ENCODE measurements at regions not wholly inside any gene's neighbourhood (a gene's known extent, or its start where the extent isn't known, plus 50 kb on each side); places are given as distances from the start of the nearest gene placed in this dataset.

DNA sequence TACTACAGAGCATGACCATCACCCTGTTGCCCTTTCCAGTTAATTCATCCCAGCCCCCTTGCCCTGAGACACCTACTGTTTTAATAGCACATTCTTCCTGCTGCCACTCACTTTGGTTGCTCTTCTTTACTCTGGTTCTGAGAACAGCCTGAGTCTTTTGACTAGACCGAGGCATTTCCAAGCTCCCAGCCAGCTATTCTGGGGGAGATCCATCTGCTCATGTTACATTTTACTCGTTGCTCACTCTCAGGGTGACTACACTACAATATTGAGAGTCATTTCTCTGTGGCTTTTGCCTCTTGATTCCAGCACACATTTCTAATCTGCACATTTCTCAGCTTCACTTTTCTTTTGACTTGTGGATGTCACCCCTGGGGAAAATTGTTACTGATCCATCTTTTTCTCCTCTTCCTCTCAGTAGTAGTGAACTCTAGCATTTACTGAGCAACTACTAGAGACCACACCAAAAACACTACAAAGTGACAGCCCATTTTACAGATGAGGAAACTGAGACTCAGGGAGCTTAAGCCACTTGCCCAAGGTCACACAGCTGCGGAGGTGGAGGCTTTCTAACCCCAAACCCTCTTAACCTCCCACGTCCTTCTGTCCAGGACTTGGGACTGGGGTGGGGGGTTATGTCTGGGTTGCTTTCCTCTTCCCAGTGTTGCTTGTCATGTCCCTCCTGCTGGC is 117.8 kb downstream of the C11orf91 start:
- no peak overlapping the region for H3K18ac ChIP-seq (ENCODE audit: low read length)
- no peak overlapping the region for H3K23ac ChIP-seq (ENCODE audit: low read length)
- no peak overlapping the region for H4K8ac ChIP-seq (ENCODE audit: low read depth, low read length)
- no peaks in the 10 kb centered on the region for H3K4me1 ChIP-seq (ENCODE audit: control insufficient read depth, low read depth, low read length)
- no CpG with 5 or more reads among the region's 4 CpGs for WGBS (ENCODE audit: extremely low coverage, insufficient coverage, low lambda C conversion rate)
- H3K27ac ChIP-seq (ENCODE audit: low read depth, low read length), result no peak overlapping the region
- H3K36me3 ChIP-seq (ENCODE audit: control insufficient read depth, insufficient read depth, low read length), result no peaks in the 10 kb centered on the region
- no peak overlapping the region for H2AK5ac ChIP-seq (ENCODE audit: low read length)
- no peak overlapping the region for H4K5ac ChIP-seq (ENCODE audit: low read length)
- no peaks in the 10 kb centered on the region for H3K79me2 ChIP-seq (ENCODE audit: control insufficient read depth, insufficient read depth, low read length)
- no peak overlapping the region for H2BK5ac ChIP-seq (ENCODE audit: low read length)
- no peak for DNase-seq
- H3K27me3 ChIP-seq (ENCODE audit: insufficient read depth, low read length, poor library complexity), result no peaks in the 10 kb centered on the region
- no peak overlapping the region for H2BK120ac ChIP-seq (ENCODE audit: low read depth, low read length)
- no peak overlapping the region for H3K56ac ChIP-seq (ENCODE audit: low read length)
- H2BK15ac ChIP-seq (replicated peaks; ENCODE audit: low read depth), result no peak overlapping the region
- no peak overlapping the region for H3K9ac ChIP-seq (ENCODE audit: low read length)
- no peak overlapping the region for H3K4me2 ChIP-seq (ENCODE audit: low read length)
- H3K4me3 ChIP-seq (ENCODE audit: low read length), result no peak overlapping the region
- H3K4ac ChIP-seq (ENCODE audit: low read depth, low read length), result no peak overlapping the region
- no peaks in the 10 kb centered on the region for H3K79me1 ChIP-seq (ENCODE audit: low read length)

- Histone ChIP-seq H3K9ac (ENCODE audit: low read length) (no peak overlapping the region), H3K18ac (ENCODE audit: low read length) (no peak overlapping the region)
Measured at GRCh38 chr11:33579101-33579500, 121.5 kb downstream of the C11orf91 start.

GRCh38 chr11:33577204-33577603 is 123.4 kb downstream of the C11orf91 start:
- H2BK5ac ChIP-seq (ENCODE audit: low read length), result no peak overlapping the region
- no peak overlapping the region for H3K4me2 ChIP-seq (ENCODE audit: low read length)
- no peak overlapping the region for H3K27ac ChIP-seq (ENCODE audit: low read depth, low read length)
- no peak overlapping the region for H3K9ac ChIP-seq (ENCODE audit: low read length)
- H3K4me1 ChIP-seq (ENCODE audit: control insufficient read depth, low read depth, low read length), result no peaks in the 10 kb centered on the region
- H2AK5ac ChIP-seq (ENCODE audit: low read length), result no peak overlapping the region
- no peaks in the 10 kb centered on the region for H3K27me3 ChIP-seq (ENCODE audit: insufficient read depth, low read length, poor library complexity)
- no peak overlapping the region for H3K23ac ChIP-seq (ENCODE audit: low read length)
- H3K79me1 ChIP-seq (ENCODE audit: low read length), result no peaks in the 10 kb centered on the region
- H3K79me2 ChIP-seq (ENCODE audit: control insufficient read depth, insufficient read depth, low read length), result no peaks in the 10 kb centered on the region
- no CpG with 5 or more reads among the region's 6 CpGs for WGBS (ENCODE audit: extremely low coverage, insufficient coverage, low lambda C conversion rate)
- no peak overlapping the region for H3K56ac ChIP-seq (ENCODE audit: low read length)
- H2BK120ac ChIP-seq (ENCODE audit: low read depth, low read length), result no peak overlapping the region
- H3K36me3 ChIP-seq (ENCODE audit: control insufficient read depth, insufficient read depth, low read length), result no peaks in the 10 kb centered on the region
- no peak overlapping the region for H4K5ac ChIP-seq (ENCODE audit: low read length)
- no peak for DNase-seq
- H4K8ac ChIP-seq (ENCODE audit: low read depth, low read length), result no peak overlapping the region
- no peak overlapping the region for H2BK15ac ChIP-seq (replicated peaks; ENCODE audit: low read depth)
- H3K18ac ChIP-seq (ENCODE audit: low read length), result no peak overlapping the region
- H3K4me3 ChIP-seq (ENCODE audit: low read length), result no peak overlapping the region
- no peak overlapping the region for H3K4ac ChIP-seq (ENCODE audit: low read depth, low read length)

More at GRCh38 chr11:33579101-33579500, 121.5 kb downstream of the C11orf91 start:
- WGBS (ENCODE audit: extremely low coverage, insufficient coverage, low lambda C conversion rate), result no CpG with 5 or more reads among the region's 4 CpGs
- H3K23ac ChIP-seq (ENCODE audit: low read length), result no peak overlapping the region
- no peak overlapping the region for H2BK5ac ChIP-seq (ENCODE audit: low read length)
- no peak overlapping the region for H2BK120ac ChIP-seq (ENCODE audit: low read depth, low read length)
- H3K4me3 ChIP-seq (ENCODE audit: low read length), result no peak overlapping the region
- H3K4me1 ChIP-seq (ENCODE audit: control insufficient read depth, low read depth, low read length), result no peaks in the 10 kb centered on the region
- H3K79me1 ChIP-seq (ENCODE audit: low read length), result no peaks in the 10 kb centered on the region
- no peak overlapping the region for H4K5ac ChIP-seq (ENCODE audit: low read length)
- no peak overlapping the region for H3K4ac ChIP-seq (ENCODE audit: low read depth, low read length)
- no peaks in the 10 kb centered on the region for H3K36me3 ChIP-seq (ENCODE audit: control insufficient read depth, insufficient read depth, low read length)
- no peak overlapping the region for H2AK5ac ChIP-seq (ENCODE audit: low read length)
- H3K4me2 ChIP-seq (ENCODE audit: low read length), result no peak overlapping the region
- no peak overlapping the region for H2BK15ac ChIP-seq (replicated peaks; ENCODE audit: low read depth)
- H4K8ac ChIP-seq (ENCODE audit: low read depth, low read length), result no peak overlapping the region
- DNase-seq, result no peak
- H3K27me3 ChIP-seq (ENCODE audit: insufficient read depth, low read length, poor library complexity), result no peaks in the 10 kb centered on the region
- H3K79me2 ChIP-seq (ENCODE audit: control insufficient read depth, insufficient read depth, low read length), result no peaks in the 10 kb centered on the region
- no peak overlapping the region for H3K56ac ChIP-seq (ENCODE audit: low read length)
- no peak overlapping the region for H3K27ac ChIP-seq (ENCODE audit: low read depth, low read length)

- no peak overlapping the region for H3K9ac ChIP-seq (ENCODE audit: low read length)
- no peaks in the 10 kb centered on the region for H3K27me3 ChIP-seq (ENCODE audit: insufficient read depth, low read length, poor library complexity)
- no peak overlapping the region for H3K27ac ChIP-seq (ENCODE audit: low read depth, low read length)
- DNase-seq, result no peak
- H2BK5ac ChIP-seq (ENCODE audit: low read length), result no peak overlapping the region
- no peak overlapping the region for H2BK15ac ChIP-seq (replicated peaks; ENCODE audit: low read depth)
- H2AK5ac ChIP-seq (ENCODE audit: low read length), result no peak overlapping the region
- H3K23ac ChIP-seq (ENCODE audit: low read length), result no peak overlapping the region
- no peak overlapping the region for H3K4me2 ChIP-seq (ENCODE audit: low read length)
- no peak overlapping the region for H3K18ac ChIP-seq (ENCODE audit: low read length)
- H3K4me3 ChIP-seq (ENCODE audit: low read length), result no peak overlapping the region
- H3K4ac ChIP-seq (ENCODE audit: low read depth, low read length), result no peak overlapping the region
- H3K79me2 ChIP-seq (ENCODE audit: control insufficient read depth, insufficient read depth, low read length), result no peaks in the 10 kb centered on the region
- no peak overlapping the region for H3K56ac ChIP-seq (ENCODE audit: low read length)
- no peaks in the 10 kb centered on the region for H3K36me3 ChIP-seq (ENCODE audit: control insufficient read depth, insufficient read depth, low read length)
- no peaks in the 10 kb centered on the region for H3K4me1 ChIP-seq (ENCODE audit: control insufficient read depth, low read depth, low read length)
- no peak overlapping the region for H2BK120ac ChIP-seq (ENCODE audit: low read depth, low read length)
- no peak overlapping the region for H4K5ac ChIP-seq (ENCODE audit: low read length)
- no peak overlapping the region for H4K8ac ChIP-seq (ENCODE audit: low read depth, low read length)
- no CpG with 5 or more reads among the region's 5 CpGs for WGBS (ENCODE audit: extremely low coverage, insufficient coverage, low lambda C conversion rate)
- no peaks in the 10 kb centered on the region for H3K79me1 ChIP-seq (ENCODE audit: low read length)
Measured at GRCh38 chr11:33575311-33575710, 125.3 kb downstream of the C11orf91 start.

GRCh38 chr11:33574331-33574730 is 126.3 kb downstream of the C11orf91 start:
- Histone ChIP-seq H3K4me1 (ENCODE audit: control insufficient read depth, low read depth, low read length) (peaks cover 2% of the 10 kb centered on the region), H3K4me2 (ENCODE audit: low read length) (no peak overlapping the region), H2BK15ac (replicated peaks; ENCODE audit: low read depth) (no peak overlapping the region), H2BK120ac (ENCODE audit: low read depth, low read length) (no peak overlapping the region), H3K79me1 (ENCODE audit: low read length) (no peaks in the 10 kb centered on the region), H3K27me3 (ENCODE audit: insufficient read depth, low read length, poor library complexity) (no peaks in the 10 kb centered on the region), H3K4ac (ENCODE audit: low read depth, low read length) (no peak overlapping the region), H2BK5ac (ENCODE audit: low read length) (no peak overlapping the region), H4K8ac (ENCODE audit: low read depth, low read length) (no peak overlapping the region), H3K79me2 (ENCODE audit: control insufficient read depth, insufficient read depth, low read length) (no peaks in the 10 kb centered on the region), H3K9ac (ENCODE audit: low read length) (no peak overlapping the region), H3K36me3 (ENCODE audit: control insufficient read depth, insufficient read depth, low read length) (no peaks in the 10 kb centered on the region), H2AK5ac (ENCODE audit: low read length) (no peak overlapping the region), H3K18ac (ENCODE audit: low read length) (no peak overlapping the region), H3K27ac (ENCODE audit: low read depth, low read length) (no peak overlapping the region), H4K5ac (ENCODE audit: low read length) (no peak overlapping the region), H3K4me3 (ENCODE audit: low read length) (no peak overlapping the region), H3K23ac (ENCODE audit: low read length) (no peak overlapping the region), H3K56ac (ENCODE audit: low read length) (no peak overlapping the region)
- no peak for DNase-seq
- no CpG with 5 or more reads among the region's 7 CpGs for whole genome bisulfite sequencing (ENCODE audit: extremely low coverage, insufficient coverage, low lambda C conversion rate)

- no peak overlapping the region for H3K9ac ChIP-seq (ENCODE audit: low read length)
- no peak overlapping the region for H2BK5ac ChIP-seq (ENCODE audit: low read length)
Measured at GRCh38 chr11:33569333-33569732, 131.3 kb downstream of the C11orf91 start.

More at GRCh38 chr11:33569333-33569732, 131.3 kb downstream of the C11orf91 start:
- Histone ChIP-seq H3K79me1 (ENCODE audit: low read length) (no peaks in the 10 kb centered on the region), H3K56ac (ENCODE audit: low read length) (no peak overlapping the region), H3K36me3 (ENCODE audit: control insufficient read depth, insufficient read depth, low read length) (no peaks in the 10 kb centered on the region), H3K4me1 (ENCODE audit: control insufficient read depth, low read depth, low read length) (peaks cover 4% of the 10 kb centered on the region), H3K23ac (ENCODE audit: low read length) (no peak overlapping the region), H3K27ac (ENCODE audit: low read depth, low read length) (no peak overlapping the region), H3K18ac (ENCODE audit: low read length) (no peak overlapping the region), H3K4me2 (ENCODE audit: low read length) (no peak overlapping the region), H3K4me3 (ENCODE audit: low read length) (no peak overlapping the region), H2BK15ac (replicated peaks; ENCODE audit: low read depth) (no peak overlapping the region), H2BK120ac (ENCODE audit: low read depth, low read length) (no peak overlapping the region), H4K8ac (ENCODE audit: low read depth, low read length) (no peak overlapping the region), H3K27me3 (ENCODE audit: insufficient read depth, low read length, poor library complexity) (no peaks in the 10 kb centered on the region), H3K79me2 (ENCODE audit: control insufficient read depth, insufficient read depth, low read length) (no peaks in the 10 kb centered on the region), H2AK5ac (ENCODE audit: low read length) (no peak overlapping the region), H3K4ac (ENCODE audit: low read depth, low read length) (no peak overlapping the region), H4K5ac (ENCODE audit: low read length) (no peak overlapping the region)
- no CpG with 5 or more reads among the region's 4 CpGs for WGBS (ENCODE audit: extremely low coverage, insufficient coverage, low lambda C conversion rate)
- no peak for DNase-seq
